KG1 (cell line): ENCODE measurements at regions not wholly inside any gene's neighbourhood (a gene's known extent, or its start where the extent isn't known, plus 50 kb on each side); places are given as distances from the start of the nearest gene placed in this dataset.
"Not testable (repeated sequence)": the region's sequence is repeated elsewhere in the genome, so short reads cannot be mapped to it uniquely, and the experiment has no call there.

Experiments used
- DNase-seq: peaks from one replicate; lab custom pipeline; 2025; lab: John Stamatoyannopoulos, UW

GRCh38 chr7:409339-410281, 110.0 kb downstream of the PDGFA start:
- DNase-seq, result no peak

GRCh38 chr7:410395-410910, 109.2 kb downstream of the PDGFA start:
- DNase-seq, result no peak

GRCh38 chr7:411116-411515, 108.5 kb downstream of the PDGFA start:
- DNase-seq, result not testable (repeated sequence)

- no peak for DNase-seq
Observed at GRCh38 chr7:411677-412312, 107.9 kb downstream of the PDGFA start.

- DNase-seq, result no peak
Observed at GRCh38 chr7:412313-412710, 107.3 kb downstream of the PDGFA start.

- no peak for DNase-seq
Observed at GRCh38 chr7:414681-415560, 104.7 kb downstream of the PDGFA start.

- no peak for DNase-seq
Observed at GRCh38 chr7:415646-416525, 103.8 kb downstream of the PDGFA start.

GRCh38 chr7:416761-417624, 102.7 kb downstream of the PDGFA start:
- no peak for DNase-seq

- no peak for DNase-seq
Observed at GRCh38 chr7:417625-417889, 102.1 kb downstream of the PDGFA start.

- DNase-seq, result no peak
Observed at GRCh38 chr7:417973-418601, 101.6 kb downstream of the PDGFA start.

GRCh38 chr7:418636-419280, 100.9 kb downstream of the PDGFA start:
- no peak for DNase-seq

- DNase-seq, result no peak
Observed at GRCh38 chr7:420142-421093, 99.2 kb downstream of the PDGFA start.

- no peak for DNase-seq
Observed at GRCh38 chr7:421136-421991, 98.3 kb downstream of the PDGFA start.

GRCh38 chr7:422191-422885, 97.3 kb downstream of the PDGFA start:
- DNase-seq, result no peak

GRCh38 chr7:422886-423225, 96.8 kb downstream of the PDGFA start:
- DNase-seq, result no peak

GRCh38 chr7:423312-424260, 96.1 kb downstream of the PDGFA start:
- DNase-seq, result no peak
